RWPE2 (cell line): ENCODE measurements at regions not wholly inside any gene's neighbourhood (a gene's known extent, or its start where the extent isn't known, plus 50 kb on each side); places are given as distances from the start of the nearest gene placed in this dataset.

Experiments used
- ATAC-seq: fragments of 200-7000 bp; cut with Tn5 transposase; 3 replicates; pipeline ENCODE4 v1.9.1; 2021; ENCODE audit warnings: low read depth
- DNase-seq: peaks from one replicate; pipeline ENCODE4 v3.0.0-alpha.2; 2020; ENCODE audit warnings: low spot score
- H3K27ac ChIP-seq: fragments of 450-650 bp; 2 replicates; pipeline ENCODE4 v1.5.1; 2017; ENCODE audit warnings: mild to moderate bottlenecking; ENCODE audit not compliant: poor library complexity, severe bottlenecking
- H3K27me3 ChIP-seq: fragments of 250-450 bp; sonication (Bioruptor Pico); 2 replicates; pipeline ENCODE4 v1.5.1; 2021; ENCODE audit warnings: mild to moderate bottlenecking, moderate library complexity; ENCODE audit not compliant: insufficient read depth, poor library complexity, severe bottlenecking
- H3K36me3 ChIP-seq: fragments of 250-450 bp; sonication (Bioruptor Pico); 2 replicates; pipeline ENCODE4 v1.5.1; 2020; ENCODE audit warnings: low read depth, mild to moderate bottlenecking, moderate library complexity
- H3K4me1 ChIP-seq: fragments of 250-450 bp; sonication (Bioruptor Pico); 2 replicates; pipeline ENCODE4 v1.5.1; 2021; ENCODE audit warnings: mild to moderate bottlenecking, moderate library complexity; ENCODE audit not compliant: insufficient read depth, poor library complexity, severe bottlenecking
- H3K4me3 ChIP-seq: fragments of 250-450 bp; sonication (Bioruptor Pico); 2 replicates; pipeline ENCODE4 v1.5.1; 2021; ENCODE audit warnings: mild to moderate bottlenecking, moderate library complexity; ENCODE audit not compliant: severe bottlenecking
- H3K9me3 ChIP-seq: fragments of 250-450 bp; sonication (Bioruptor Pico); 2 replicates; pipeline ENCODE4 v1.5.1; 2021; ENCODE audit warnings: mild to moderate bottlenecking, moderate library complexity; ENCODE audit not compliant: severe bottlenecking
- CTCF ChIP-seq: fragments of 450-650 bp; IDR thresholded peaks from one replicate; pipeline ENCODE4 v1.5.1; 2017; ENCODE audit warnings: mild to moderate bottlenecking, moderate library complexity; ENCODE audit not compliant: poor library complexity, severe bottlenecking

DNA sequence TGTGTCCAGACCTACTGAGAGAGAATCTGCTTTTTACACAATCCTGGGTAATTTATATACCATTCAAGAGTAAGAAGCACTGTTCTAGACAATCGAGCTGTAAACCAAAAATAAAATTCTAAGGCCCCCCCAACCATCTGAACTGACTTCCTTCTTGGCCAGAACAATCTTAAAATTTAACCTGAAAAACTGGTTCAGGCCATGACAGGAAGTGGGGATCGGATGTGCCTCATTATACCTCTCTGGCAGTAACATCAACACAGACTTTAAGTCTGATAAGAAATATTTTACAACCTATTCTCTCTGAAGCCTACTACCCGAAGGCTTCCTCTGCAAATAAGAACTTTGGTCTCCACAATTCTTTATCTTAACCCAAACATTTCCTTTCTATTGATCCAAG, 75.2 kb upstream of the KIF5B start:
- no peak for TF ChIP-seq CTCF
- Histone ChIP-seq H3K4me1 (peaks cover 7% of the 10 kb centered on the region), H3K27me3 (no peaks in the 10 kb centered on the region), H3K27ac (no peak overlapping the region), H3K36me3 (no peaks in the 10 kb centered on the region), H3K9me3 (no peaks in the 10 kb centered on the region), H3K4me3 (no peak overlapping the region)
- ATAC-seq = no peak
- no peak for DNase-seq

DNA sequence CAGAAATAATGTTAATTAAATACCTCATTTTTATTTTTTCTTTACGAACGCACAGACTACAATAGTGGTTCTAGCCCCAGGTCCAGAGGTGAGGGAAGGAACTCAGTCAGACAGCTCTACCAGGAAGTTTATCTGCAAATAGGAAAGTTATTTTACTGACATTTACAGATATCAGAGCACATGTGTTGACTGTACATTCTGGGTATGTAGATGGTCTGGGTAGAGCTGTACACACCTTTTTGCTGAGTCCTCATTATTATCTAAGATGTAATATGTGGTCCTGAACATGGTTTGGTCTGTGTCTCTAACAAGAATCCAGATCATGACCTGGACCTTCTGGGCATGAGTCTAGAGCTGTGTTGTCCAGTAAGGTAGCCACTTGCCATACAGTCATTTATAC, 74.6 kb upstream of the KIF5B start:
- Histone ChIP-seq H3K27ac (no peak overlapping the region), H3K36me3 (no peaks in the 10 kb centered on the region), H3K27me3 (no peaks in the 10 kb centered on the region), H3K4me1 (peaks cover 7% of the 10 kb centered on the region), H3K9me3 (no peaks in the 10 kb centered on the region), H3K4me3 (no peak overlapping the region)
- DNase-seq (no peak), ATAC-seq (no peak)
- TF ChIP-seq CTCF = no peak

DNA sequence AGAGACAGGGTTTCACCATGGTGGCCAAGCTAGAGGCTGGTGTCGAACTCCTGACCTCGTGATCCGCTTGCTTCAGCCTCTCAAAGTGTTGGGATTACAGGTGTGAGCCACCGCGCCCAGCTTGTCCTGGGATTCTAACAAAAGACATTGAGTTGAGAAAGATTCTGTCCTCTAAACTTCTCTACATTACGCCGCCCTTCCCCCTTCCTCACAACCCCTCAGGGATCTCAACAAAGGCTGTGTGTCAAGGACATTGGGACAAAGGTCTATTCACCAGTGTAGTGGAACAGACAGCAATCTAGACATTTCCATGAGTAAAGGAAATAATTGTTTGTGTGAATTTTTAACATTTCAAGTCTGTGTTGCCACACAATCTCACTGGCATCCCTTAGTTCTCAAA, 68.8 kb upstream of the KIF5B start:
- Histone ChIP-seq H3K4me3 (no peak overlapping the region), H3K27me3 (no peaks in the 10 kb centered on the region), H3K9me3 (no peaks in the 10 kb centered on the region), H3K4me1 (no peaks in the 10 kb centered on the region), H3K27ac (no peak overlapping the region), H3K36me3 (no peaks in the 10 kb centered on the region)
- no peak for ATAC-seq
- TF ChIP-seq CTCF = no peak
- DNase-seq = no peak

- H3K27me3 ChIP-seq = no peaks in the 10 kb centered on the region
- no peak for TF ChIP-seq CTCF
- no peaks in the 10 kb centered on the region for H3K36me3 ChIP-seq
- no peak overlapping the region for H3K4me3 ChIP-seq
- no peaks in the 10 kb centered on the region for H3K4me1 ChIP-seq
- H3K9me3 ChIP-seq = no peaks in the 10 kb centered on the region
- H3K27ac ChIP-seq = no peak overlapping the region
- DNase-seq = no peak
- no peak for ATAC-seq
Measured at GRCh38 chr10:32123021-32123420, 66.8 kb upstream of the KIF5B start.

- Histone ChIP-seq H3K27me3 (no peaks in the 10 kb centered on the region), H3K36me3 (no peaks in the 10 kb centered on the region), H3K4me3 (no peak overlapping the region), H3K9me3 (no peaks in the 10 kb centered on the region), H3K4me1 (no peaks in the 10 kb centered on the region), H3K27ac (no peak overlapping the region)
- ATAC-seq (0 out of 3 replicates have a peak, but pooled peaks have one; percentile 27), DNase-seq (no peak)
- no peak for TF ChIP-seq CTCF
Measured at GRCh38 chr10:32121648-32122047, 65.4 kb upstream of the KIF5B start.
